ENCODE measurements at regions not wholly inside any gene's neighbourhood (a gene's known extent, or its start where the extent isn't known, plus 50 kb on each side); places are given as distances from the start of the nearest gene placed in this dataset.
"Not testable (repeated sequence)": the region's sequence is repeated elsewhere in the genome, so short reads cannot be mapped to it uniquely, and the experiment has no call there.

DNA sequence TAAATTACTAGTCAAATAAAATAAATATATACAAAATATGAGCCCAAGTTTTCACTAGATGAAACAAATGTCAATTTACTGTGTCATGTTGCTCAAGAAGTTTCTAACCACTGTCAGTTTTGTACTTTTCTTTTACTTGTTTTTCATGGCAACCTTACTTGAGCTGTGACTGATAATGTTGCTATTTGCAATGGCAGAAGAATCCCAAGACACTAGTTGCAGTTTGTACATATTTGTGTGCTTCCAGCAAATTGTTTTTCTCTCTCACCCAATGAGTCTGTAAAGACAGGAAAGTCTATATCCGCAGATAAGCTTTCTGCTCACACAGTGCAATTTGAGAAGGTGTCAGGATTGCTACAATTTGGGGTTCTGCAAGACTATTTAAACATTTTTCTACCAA lies 338.6 kb upstream of the PCSK5 start:
- DNase-seq = no peak

DNA sequence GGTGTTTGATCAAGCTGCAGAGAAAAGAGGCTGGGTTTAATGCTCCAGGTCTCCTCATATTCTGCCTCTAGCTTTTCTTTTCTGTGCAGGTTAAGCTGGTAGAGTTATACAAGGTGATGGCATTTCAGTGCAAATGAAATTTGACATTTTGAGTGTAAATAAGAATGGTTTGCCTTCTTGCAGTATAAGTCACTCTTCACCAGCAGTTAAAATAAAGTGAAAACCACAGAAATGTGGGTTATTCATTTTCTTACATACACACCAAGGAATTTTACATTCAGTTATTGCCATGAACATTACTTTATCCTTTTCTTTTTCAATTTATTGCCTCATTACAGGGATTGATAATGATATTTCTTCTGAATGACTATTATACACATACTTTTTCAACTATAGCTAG lies 337.5 kb upstream of the PCSK5 start:
- no peak for DNase-seq

DNA sequence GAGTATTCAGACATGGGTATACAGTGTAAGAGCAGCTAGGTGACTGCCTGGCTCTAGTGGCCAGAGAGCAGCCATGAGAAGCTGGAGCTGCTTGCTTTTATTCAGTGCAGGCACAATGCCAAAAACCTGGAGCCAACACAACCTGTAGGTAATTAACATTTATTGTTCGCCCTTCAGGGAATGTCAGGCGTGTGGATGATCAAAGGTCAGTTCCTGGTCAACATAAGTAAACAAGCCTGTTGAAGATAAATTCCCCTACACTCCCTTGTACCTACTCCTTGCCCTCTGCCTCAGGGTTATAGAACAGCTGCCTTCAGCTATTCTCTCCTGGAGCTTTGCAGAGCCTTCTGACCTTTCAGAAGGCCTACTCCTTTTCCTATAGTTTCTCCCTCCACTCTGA lies 323.7 kb upstream of the PCSK5 start:
- DNase-seq = not testable (repeated sequence)

DNA sequence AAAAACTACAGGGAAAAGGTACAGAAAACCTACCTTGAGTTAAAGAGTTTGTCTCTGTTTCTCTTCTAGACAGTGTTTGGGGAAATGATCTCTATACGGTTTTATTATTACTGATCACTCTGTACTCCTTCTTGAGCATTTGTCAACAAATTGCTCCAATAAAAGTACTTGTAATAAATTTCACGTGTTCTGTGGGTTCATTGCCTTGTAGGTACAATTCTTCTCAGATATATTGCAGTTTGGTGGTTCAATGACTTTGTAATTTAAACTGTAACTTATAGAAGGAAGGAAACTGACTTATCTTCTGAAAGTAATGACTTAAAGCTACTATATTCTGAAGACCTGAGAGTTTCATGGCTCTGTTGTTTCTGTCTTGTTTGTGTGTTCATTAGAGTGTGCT lies 319.9 kb upstream of the PCSK5 start:
- DNase-seq = no peak

DNA sequence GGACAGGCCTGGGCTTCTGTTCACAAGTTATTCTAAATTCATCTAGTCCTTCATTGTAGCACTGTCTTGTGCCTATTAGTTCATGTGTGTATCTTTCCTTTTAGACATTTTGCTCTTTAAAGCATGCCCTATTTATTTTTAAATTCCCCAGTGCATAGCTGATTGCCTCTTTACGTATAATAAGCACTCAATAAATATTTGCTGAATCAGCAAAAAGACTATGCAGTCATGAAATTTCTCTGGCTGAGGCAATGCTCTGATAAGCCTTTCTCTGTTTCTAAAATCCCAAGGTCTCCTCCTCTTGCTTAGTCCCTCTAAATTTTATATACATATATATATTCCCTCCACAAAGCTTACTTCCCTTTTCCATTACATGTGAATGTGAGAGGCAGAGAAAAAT lies 315.9 kb upstream of the PCSK5 start:
- no peak for DNase-seq

DNA sequence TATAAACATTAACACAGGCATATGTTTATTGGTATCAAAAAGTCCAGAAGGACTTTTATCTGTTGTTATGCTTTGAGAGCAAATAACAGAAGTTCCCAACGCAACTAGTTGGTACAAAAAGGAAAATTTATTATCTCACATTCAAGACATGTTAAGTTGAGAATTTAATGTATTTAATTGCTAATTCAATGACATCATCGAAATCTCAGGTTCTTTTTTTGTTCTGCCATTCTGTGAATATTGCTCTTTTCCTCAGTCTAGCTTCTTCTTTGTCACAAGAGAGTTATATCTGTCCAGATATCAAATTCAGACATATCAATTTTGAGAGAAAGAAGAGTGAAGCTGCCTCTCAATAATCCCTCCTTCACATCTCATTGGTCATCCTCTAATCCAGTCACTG lies 307.6 kb upstream of the PCSK5 start:
- DNase-seq = no peak

DNA sequence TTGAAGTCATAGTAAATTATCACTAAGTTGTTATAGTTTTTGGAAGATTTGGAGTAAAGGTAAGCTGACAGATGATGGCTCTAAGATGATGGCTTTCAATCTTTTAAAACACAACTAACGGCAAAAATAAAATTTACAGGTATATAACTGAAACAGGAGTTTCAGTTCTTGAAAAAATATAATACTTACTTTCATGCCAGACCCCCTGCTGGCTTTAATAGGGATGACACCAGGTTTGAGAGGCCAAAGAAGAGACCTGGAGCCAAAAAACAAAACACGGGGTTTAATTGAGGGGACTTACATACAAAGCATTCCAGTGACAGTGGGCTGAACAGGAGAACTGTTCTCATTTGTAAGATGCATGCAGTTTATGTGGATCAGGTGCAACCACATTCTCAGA lies 301.7 kb upstream of the PCSK5 start:
- no peak for DNase-seq

DNA sequence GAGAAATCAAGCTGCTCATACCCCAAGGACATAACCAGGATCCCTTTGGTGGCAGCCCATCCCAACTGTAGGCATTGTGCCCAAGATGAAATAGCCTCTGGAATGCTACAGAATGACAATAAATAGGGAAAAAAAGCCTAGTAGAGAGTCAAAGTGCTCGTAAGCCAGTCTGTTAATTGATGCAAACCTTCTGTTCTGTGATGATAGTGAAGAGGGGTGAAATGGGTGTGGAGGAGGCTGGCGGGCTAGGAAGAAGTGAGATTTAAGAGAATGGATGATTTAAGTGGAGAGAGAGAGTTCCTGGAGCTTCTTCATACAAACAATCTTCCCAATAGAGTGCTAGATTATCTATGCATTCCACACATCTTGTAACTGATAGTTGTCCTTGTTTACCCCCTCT lies 301.0 kb upstream of the PCSK5 start:
- no peak for DNase-seq

DNA sequence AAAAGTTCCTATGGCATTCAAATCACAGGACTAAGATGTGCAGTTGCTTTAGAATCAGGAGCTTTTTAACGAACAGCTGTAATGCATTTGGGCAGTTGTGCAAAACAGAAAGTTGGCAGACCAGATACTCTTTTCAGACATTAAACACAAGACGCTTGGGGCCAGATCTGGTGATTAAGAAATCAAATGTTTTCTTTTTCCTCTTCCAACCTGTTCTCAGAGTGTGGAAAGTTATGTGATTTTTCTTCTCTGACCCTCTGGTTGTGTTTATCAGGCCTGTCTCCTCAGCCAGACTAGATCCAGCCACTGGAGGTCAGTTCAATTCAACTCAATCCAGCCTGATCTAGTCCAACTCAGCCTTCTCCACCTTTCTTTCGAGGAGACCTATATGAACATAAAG lies 298.5 kb upstream of the PCSK5 start:
- no peak for DNase-seq

DNA sequence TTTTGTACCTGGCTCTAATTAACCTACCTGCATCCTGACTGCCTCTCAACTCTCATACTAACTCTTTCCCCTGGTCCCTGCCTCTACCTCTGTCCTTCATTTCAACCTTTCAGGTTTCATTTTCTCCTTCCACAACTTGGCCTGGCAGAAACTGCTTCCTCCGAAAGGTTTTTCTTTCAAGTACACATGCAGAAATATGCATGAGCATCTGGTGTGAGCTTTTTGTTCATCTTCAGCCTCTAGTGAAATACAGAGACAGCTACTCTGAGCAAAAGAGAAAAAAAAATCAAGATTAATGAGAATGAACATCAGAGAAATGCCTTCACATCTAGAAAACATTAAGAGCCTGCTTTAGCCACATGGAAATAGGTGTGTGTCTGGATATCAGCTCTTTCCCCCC lies 297.9 kb upstream of the PCSK5 start:
- no peak for DNase-seq

DNA sequence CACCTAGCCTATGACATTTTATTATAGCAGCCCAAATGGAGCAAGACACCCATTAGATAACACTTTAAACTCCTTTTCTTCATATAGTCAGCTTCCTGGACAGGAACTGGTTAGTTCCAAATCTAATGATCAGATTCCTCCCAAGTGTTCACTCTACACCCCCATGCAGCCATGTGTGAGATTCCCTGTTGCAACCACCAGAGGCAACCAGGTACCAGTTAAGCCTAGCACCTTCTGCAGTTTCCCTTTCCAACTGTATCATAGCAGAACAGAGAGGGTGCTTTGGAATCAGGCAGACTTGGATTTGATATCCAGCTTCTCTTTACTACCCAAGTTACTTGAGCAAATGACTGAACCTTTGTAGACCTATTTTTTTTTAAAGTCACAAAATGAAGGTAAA lies 296.6 kb upstream of the PCSK5 start:
- no peak for DNase-seq

DNA sequence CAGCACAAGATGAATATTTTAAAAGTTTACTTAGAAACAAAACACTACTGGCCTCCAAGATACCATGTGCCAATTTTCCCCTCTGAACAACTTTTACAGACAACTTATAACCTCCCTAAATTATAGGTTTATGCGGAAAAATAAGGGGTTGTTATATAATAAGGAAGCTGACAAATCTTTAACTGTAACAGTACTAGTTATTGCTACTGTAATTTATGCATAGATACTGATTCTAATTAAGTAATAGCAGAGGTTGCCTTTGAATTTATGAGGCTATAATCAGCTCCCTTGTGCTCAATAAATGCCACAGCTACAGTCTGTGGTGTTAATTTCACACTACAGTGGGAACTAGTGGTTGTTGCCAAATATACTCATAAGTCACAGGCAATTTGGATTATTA lies 291.3 kb upstream of the PCSK5 start:
- DNase-seq = no peak

DNA sequence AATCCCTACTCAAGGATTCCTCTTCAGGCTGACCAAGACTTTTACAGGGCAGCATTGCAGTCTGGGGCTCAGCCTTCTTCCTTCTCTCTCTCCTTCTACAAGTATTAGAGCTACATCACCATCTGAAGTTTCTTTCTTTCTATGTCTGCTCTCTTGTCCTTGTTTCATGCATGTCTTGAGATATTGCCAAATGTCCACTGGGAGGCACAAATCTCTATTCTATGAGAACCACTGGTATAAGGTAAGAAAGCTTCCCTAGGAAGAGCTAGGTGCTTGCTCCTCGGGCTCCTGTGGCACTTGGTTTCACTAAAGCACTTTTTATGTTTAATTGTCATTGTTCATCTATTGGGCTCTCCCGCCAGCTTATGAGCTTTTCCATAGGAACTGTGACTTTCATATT lies 289.2 kb upstream of the PCSK5 start:
- no peak for DNase-seq

DNA sequence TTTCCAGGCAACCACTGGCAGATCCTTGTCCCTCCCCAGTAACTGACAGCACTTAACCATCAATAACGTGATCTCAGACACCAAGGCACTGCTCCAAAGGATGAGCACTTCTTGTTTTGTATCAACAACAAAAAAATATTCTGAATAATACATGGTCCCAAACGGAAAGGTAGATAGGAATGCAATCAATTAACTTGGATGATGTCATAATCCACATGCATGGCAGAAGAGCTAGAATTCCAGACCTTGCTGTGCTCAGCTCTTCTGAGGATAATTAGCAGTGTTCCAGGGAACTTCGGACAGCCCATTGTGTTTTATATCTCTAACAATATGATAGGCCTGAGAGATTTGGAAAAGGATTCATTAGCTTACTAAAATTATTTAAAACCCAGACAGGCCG lies 288.4 kb upstream of the PCSK5 start:
- no peak for DNase-seq

DNA sequence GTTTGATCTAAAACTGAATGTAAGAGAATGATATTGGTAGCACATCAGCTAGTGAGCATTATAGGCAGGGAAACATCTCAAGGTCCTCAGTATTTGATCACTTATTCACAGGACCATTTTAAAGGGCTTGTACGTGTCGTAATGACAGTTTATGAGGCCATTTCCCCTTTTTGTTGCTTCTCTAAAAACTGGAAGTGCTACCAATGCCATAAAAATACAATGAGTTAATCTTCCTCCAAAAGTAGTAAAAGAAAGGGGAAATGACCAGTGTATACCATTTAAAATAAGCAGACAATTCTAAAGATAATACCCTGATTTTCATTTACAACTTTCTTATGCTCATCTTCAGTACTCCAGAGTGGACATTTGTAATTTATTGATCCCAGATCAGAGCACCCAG lies 285.8 kb upstream of the PCSK5 start:
- DNase-seq = no peak

DNA sequence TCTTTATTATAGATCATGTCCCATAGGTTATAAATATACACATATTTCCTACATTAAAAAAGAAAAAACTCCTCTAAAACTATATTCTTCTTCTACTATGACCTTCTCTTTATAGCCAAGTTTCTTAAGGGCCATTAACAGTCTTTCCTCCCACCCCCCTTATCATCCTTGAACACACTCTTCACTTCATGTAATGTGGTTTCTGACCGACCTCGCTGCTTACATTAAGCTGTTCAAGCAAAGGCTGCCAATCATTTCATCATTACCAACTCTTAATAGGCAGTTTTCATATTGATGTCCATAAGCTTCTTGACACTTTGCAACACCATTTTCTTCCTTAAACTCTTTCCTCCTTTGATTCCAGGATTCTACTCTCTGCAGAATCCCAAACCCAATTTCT lies 283.0 kb upstream of the PCSK5 start:
- no peak for DNase-seq

DNA sequence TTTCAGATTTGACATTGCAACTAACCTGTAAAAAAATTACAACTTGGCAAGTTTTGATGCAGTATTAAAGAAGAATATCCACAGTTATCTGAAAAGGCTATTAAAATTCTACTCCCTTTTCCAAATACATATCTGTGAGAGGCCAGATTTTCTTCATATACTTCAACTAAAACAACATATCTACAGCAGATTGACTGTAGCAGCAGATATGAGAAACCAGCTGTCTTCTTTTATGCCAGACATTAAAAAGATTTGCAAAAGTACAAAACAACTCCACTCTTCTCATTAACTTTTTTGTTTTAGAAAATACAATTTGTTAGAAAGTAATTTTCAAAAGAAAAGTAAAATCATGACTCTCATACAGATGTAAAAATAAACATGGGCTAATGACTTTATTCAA lies 281.1 kb upstream of the PCSK5 start:
- no peak for DNase-seq

DNA sequence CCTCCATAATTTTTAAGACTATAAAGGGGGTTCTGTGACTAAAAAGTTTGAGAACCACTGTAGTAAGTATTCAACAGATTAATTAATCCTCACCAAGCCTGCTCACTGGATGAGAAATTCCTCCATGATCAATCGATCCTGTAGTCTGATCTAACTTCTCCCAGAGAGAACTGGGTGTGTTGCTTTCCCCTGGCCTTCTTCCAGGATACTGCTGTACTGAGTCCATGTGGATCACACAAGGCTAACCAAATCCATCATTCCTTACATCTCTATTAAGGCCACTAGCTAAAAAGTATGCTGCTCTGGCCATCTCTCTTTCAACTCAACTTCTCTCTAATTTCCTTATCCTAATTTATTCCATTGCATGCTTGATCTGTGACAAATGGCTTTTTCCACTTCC lies 280.2 kb upstream of the PCSK5 start:
- no peak for DNase-seq

DNA sequence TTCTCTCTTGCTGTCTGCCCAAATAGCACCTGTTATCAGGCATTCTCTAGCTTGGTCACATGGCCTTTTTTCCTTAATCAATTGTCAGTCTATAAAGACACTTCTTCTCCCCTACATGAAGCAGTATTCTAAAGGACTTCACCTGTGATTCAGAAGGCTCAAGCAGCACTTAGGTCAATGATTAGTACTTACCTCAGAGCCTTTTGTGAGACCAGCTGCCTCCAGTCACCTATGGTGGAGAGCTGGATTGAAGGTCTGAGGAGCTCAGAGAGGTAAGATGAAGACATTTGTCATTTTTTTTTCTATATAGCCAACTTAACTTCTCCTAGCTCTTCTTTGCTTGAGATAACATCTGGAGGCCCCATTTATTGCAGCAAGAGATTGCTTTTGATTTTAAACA lies 278.3 kb upstream of the PCSK5 start:
- DNase-seq = no peak

DNA sequence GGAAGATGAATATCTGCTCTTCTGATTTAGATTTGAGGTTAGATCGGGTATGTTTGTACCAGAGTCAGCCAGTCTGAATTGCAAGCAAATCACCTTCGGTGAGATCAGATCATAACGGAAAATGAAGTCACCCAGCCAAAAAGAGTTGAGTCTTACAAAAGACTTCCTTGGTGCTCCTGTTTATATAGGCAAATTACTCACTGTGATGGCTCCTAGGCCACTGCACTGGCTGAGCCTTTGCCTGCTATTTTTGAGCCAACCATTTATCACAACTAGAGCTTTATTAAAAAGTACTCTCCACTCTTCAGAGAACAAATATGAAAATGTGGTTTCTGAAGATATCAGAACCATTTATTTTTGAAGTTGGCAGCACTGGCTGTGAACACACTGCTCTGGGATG lies 277.7 kb upstream of the PCSK5 start:
- DNase-seq = no peak

DNA sequence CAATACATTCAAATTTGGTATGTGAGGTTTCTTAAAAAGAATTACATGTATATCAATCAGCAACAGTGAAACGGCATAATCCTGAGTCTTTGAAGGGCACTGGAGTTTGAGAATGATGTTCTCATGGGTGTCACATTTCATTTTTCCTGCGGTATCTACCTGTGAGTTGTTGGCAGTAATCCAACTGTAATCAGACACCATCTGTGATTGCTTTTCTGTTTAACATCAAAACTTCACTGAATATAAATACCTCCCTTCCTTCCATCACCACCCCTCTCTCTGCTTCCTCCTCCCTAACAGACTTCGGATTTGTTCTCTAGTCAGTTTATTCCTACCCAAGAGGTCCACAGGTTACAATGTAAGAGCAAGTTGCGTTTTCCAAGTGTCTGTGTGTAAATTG lies 275.2 kb upstream of the PCSK5 start:
- DNase-seq = no peak

DNA sequence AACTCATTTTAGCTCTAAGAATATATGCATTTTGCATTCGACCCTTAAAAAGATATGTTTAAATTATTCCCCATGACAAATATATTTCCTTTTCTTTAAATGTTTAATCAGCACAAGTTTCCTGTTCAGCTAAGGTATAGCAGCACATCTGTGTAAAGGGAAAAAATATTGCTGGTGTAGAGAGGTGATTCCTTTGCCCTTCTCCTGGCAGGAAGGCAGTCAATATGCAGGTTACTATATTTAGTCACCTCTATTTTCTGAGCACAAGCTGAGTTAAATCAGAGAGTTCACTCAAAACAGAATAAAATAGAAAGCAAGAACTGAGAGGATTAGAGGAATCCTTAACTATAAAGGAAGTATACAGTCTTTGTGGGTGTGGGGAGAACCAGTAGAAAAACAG lies 274.4 kb upstream of the PCSK5 start:
- DNase-seq = no peak

DNA sequence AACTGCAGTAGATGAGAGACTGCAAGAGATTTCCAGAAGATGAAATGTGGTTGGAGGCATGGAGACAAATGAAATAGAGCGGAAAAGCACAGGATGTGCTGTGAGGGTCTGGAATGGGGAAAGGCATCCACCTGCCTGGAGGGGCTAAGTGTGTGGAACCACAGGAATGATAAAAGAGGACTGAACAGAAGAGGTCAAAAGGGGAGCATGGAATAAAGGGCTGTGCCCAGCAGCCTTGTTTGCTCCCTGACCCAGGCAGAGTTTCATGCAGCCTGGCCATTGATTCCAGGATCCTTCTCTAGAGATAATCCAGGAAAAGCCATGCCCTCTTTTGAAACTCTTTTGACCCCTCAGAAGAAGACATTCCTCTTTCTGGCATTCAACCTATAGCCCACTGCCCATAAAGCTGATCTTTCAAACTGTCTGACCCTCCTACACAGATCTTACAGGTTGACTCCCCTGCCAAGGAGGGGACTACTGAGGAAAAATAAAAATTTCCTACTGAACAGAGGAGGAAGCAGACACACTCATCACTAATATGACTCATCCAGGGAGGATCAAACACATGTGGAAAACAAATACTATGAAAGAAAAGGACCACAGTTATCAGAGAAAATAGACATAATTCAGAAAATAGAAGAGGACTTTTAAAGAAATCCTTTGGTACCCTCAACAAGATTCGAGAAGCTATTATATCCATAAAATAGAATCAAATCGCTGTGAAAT lies 273.5 kb upstream of the PCSK5 start:
- no peak for DNase-seq

DNA sequence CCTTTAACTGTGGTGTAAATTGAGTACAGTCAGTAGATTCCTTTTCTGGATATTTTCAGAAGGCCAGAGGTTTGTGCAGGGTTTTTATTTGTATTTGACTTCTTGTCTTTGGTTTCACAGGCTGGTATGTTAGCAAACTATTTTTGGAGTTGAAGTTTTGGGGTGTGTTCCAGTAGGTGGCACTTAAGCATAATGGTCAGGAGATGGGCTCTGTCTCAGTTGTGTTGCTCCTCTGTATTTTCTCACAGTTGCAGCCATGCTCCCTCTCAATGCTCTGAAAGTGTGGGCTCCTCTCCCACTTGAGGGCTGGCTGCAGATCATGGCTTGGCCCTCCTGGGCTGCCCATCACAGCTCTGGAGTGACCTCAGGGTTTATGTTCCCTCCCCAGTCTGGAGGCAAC lies 267.0 kb upstream of the PCSK5 start:
- no peak for DNase-seq

DNA sequence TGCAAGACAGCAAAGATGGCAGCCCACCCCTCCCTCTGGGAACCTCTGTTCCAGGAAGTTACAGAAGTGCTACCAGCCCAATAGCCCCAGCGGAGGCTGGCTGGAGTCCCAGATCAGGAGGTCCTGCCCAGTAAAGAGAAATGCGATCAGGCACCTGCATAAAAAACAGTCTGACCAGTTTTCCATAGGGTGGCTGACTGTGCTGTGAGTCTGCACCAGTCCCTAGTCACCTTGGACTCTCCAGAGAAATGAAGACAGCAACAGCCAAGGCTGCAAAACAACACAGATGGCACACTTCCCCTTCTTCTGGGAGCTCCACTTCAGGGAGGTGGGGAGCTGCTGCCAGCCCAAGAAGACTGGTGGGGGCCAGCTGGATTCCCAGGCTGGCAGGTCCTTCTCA lies 265.5 kb upstream of the PCSK5 start:
- no peak for DNase-seq

DNA sequence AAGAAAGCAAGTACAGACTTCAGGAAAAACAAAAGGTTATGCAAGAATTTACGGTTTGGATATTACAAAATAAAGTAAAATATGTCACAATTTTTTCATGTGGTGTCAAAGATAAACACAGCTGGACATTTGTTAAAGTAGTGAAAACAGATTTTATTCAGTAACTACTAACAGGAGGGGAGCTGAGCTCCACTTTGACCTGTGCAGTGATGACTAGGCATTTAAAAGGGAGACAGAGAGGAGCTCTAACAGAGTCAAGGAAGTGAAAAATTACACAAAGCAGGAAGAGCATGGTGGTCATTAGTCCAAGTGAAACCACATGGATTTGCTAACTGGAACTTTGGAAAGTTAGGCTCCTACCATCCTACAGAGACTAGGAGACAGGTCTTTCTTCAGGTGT lies 263.6 kb upstream of the PCSK5 start:
- no peak for DNase-seq
